ENCODE measurements at regions not wholly inside any gene's neighbourhood (a gene's known extent, or its start where the extent isn't known, plus 50 kb on each side); places are given as distances from the start of the nearest gene placed in this dataset.

DNA sequence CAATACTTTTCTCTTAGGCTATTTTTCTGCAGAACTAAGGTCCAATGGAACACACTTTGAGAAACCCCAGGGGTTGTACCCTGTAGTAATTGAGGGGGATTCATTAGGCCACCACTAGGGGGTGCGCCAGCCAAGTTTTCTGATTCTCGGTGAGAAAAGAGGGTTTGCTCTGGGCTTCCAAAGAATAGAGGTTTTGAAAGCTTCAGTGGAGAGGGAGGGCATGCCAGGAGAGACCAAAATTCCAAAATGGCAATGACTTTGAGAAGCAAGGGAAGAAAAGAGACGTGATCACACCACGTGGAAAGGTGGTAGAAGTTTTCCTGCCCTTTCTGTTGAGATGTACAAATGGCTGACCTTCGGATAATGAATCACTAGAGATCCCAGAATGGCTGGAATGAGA lies 323.3 kb downstream of the RPS6KC1 start:
- peak; percentile 66 for DNase-seq (ENCODE audit: low spot score)

DNA sequence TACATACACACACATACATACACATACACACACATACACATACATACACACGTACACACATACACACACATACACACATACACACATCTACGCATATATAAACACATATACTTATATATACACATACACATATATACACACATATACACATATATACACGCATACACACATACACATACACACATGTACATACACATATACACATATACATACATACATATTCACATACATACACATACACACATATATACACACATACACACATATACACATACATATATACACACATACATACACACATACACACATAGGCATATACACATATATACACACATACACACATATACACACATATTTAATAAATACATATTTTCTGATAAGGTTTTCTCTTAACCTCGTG lies 324.0 kb downstream of the RPS6KC1 start:
- DNase-seq (ENCODE audit: low spot score) = no peak

DNA sequence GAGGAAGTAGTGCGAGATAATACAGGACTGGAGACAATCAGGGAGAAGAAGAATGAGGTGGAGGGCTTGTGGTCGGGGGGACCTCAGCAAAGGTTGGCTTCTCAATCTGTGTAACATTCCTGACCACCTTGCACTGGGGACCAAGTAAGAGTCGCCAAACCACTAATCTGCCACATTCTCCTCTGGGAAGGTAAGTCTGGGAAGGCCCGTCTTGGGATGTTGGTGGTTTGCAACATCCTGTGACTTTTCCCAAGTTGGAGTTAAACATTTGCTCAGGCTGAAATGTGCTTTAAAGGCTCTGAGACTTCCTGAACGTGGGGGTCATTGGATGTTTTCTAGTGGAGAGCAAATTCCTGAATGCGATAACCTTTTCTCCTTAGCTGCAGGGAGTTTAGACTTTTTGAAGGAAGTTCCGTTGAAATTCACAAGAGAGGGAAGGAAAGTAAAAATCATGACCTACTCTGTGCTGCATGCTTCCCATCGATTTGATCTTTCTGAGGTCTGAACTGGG lies 325.9 kb downstream of the RPS6KC1 start:
- DNase-seq (ENCODE audit: low spot score) = no peak

DNA sequence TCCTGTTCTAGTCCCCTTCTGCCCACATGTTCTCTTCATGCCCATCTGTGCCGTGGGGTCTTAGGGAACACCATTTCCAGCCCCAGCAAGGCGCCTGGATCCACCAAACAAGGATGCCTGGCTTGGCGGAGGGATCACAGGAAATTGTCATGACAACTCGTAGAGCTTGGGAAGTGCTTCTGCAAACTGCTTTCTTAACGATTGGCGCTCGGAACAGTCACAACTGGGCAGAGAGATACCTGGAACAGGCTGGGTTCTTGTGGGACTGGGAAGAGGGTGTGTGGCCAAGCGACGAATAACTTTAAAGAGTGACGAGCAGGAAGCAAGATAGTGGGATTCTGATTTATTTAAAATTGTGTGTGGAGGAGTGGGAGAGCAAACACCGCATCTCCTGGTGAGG lies 329.8 kb downstream of the RPS6KC1 start:
- DNase-seq (ENCODE audit: low spot score) = no peak

DNA sequence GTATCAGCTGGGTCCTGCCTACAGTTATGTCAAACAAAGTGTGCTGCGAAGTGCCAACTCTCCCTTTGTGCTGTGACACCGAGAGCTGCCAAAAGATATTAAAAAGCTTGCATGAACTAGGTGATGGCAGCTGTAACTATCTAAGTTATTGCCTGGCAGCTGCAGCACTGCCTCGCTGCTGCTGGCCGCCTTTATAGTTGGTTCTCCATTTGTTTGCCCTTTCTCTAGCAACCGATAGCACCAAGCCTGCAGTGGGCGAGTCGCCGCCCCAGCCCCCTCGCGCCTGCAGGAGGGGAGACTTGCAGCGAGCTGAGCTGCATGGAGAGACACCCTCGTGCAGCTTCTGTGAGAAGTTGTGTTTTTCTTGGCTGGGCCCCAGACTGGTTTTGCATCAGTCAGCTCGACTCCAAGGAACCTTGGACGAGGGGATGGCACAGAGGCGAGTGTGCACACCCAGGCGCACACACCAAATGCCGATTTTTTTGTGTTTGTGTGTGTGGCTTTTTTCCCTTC lies 330.6 kb downstream of the RPS6KC1 start:
- DNase-seq (ENCODE audit: low spot score) = peak; percentile 16

DNA sequence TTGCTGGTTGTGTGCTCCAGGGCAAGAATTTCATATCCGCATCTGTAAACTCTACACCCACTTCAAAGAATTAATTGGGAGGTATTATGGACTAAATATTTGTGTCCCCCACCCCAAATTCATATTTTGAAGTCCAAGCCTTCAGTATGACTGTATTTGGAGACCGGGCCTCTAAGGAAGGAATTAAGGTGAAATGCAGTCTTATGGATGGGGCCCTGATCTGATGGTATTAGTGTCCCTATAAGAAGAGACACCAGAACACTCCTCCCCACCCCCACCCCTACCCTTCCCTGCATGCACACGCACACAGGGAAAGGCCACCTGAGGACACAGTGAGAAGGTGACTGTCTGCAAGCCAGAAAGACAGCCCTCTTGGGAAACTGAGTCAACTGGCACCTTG lies 332.4 kb downstream of the RPS6KC1 start:
- DNase-seq (ENCODE audit: low spot score) = no peak

DNA sequence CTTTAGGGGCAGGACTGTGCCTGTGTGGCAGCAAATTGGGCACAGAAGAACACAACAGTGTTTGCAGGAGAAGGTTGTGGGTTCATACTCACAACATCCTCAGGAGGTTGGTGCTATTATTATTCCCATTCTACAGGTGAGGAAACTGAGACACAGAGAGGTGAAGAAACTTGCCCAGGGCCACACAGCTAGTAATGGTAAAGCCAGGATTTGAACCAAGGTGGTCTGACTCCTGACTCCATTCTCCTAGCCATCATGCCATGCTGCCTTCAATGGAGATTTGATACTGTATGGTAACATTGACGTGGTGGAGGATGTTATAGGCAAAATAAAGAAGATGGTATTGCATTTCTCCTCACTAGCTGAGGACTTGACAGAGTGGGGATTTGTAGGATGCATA lies 334.2 kb downstream of the RPS6KC1 start:
- DNase-seq (ENCODE audit: low spot score) = no peak

DNA sequence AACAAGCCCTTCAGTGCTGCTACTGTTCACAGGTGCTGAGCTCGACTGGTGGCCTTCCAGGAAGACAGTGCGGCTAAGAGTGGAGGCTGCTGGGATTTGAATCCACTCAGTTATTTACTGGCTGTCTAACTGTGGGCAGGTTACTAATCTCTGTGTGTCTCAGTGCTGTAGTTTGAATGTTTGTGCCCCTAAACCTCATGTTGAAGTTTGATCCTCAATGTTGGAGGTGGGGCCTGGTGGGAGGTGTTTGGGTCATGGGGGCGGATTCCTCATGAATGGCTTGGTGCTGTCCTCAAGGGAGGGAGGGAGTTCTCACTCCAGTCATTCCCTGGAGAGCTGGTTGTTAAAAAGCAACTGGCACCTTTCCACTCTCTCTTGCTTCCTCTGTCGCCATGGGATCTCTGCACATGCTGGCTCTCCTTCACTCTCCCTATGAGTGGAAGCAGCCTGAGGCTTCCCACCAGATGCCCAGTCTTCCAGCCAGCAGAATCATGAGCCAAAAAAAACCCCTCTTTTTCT lies 334.8 kb downstream of the RPS6KC1 start:
- no peak for DNase-seq (ENCODE audit: low spot score)

DNA sequence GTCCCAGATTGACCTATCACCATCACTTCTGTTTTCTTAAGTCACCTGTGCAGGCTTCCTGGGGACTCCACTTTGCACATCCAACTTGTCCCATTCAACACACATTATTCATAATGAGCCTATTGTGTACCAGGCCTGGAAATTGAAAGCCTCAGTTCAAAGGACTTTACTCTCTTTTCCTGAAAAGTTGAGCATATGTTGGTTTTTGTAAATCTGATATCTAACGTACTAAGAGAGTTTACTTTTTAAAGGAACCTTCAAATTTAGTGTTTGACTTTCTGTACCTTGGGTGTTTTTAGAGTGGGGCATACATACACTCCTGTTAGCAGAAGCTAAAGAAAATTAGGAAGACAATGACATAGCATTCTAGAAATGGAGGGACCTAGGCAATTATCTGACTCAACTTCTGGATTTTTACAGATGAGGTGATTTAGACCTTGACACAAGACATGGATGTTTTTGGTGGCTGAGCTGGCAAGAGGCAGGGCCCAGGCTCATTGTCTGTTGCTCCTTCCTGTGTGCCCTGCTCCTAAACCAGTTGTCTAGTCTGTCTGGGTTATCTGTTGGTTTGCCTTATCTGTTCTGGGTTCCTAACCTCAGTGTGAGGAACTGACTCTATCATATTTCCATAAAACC lies 336.5 kb downstream of the RPS6KC1 start:
- no peak for DNase-seq (ENCODE audit: low spot score)

DNA sequence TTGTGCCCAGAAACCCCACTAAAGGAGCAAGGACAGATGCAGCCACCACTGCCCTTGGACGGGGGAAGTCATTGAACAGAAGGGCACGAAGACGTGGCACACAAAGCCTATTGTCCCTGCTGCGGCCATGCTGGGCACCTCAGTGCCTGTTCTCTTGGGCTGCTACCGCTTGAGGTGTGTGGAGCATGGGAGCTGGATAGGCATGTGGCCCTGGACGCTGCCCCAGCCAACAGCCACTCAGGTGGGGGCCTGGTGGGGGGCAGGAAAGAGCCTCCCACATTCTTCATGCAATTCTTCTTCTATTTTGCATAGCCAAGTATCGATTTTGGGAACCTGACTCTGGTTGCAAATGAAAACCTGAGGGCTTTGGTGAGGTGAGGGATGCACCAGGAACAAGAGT lies 337.2 kb downstream of the RPS6KC1 start:
- no peak for DNase-seq (ENCODE audit: low spot score)

DNA sequence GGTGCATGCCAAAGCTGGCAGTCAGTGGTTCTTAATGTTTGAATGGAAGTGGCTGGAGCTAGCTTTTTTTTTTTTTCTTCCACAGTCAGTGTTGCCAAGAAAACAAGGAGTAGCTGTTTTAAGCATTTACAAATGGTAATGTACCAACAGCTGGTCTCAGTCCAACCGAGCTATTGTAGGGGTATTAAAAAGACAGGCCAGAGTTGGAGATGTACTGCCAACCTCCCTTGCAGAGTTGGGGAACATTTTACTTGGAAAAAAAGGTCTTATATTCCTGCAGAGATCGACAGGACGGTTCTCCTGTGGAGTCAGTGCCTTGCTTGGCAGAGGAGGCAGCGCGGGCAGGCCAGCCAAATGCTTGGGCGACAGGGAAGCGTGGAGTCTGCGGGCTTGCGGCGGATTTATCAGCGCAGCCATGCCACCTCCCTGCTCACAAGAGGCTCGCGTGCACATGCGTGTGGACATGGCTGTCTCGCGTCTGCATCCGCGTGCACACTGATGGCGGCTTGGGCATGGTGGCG lies 338.1 kb downstream of the RPS6KC1 start:
- peak; percentile 80 for DNase-seq (ENCODE audit: low spot score)

DNA sequence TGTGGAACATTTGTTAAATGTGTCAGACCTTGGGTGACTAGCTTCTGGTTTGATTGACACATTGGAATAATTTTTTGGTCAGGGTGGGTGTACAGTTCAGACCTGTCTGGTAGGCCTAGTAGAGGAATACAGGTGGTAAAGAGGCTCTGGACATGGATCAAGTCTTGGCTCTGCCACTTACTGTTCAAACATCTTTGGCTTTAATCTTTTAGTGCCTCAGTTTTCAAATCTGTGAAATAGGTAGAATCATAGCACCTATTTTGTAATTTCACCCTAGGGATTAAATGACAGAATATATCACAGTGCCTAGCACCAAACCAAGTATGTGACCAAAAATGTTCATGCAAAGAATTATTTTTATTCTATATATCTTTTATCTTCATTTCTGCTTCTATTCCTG lies 340.4 kb downstream of the RPS6KC1 start:
- no peak for DNase-seq (ENCODE audit: low spot score)

DNA sequence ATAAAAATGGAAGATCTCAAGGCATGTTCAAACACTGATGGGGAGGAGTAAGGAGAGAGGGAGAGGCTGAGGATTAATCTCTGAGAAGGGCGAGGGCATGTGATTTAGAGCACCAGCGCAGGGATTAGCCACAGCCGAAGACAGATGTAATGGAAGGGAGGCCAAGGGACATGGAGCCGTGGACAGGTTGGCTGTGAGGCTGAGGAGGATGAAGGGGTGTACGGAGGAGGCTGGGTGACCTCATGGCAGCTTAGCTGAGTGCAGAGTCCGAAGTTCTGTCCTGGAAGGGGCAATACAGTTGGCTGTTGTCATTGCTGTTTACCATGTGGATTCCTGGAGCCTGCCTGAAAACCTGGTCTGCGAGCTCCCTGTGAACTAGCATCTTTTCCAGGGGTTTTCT lies 342.8 kb downstream of the RPS6KC1 start:
- no peak for DNase-seq (ENCODE audit: low spot score)

DNA sequence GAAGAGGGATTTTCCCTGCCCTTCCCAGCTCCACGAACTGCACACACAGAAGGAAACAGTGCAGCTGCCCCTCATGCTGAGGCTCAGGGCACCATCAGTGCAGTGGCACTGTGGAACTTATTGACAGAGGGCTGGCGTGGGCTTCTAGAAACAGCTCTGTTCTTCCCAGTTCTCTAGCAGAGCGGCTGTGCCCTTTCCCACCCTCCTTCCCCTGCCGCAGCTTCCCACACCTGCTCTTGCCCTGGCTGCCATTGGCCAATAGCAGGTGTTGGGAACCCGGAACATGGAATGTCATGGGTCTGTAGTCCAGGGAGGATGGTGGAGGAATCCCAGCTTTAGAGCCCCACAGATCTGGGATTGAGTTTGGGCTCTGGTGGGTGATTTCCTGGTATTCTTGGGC lies 343.8 kb downstream of the RPS6KC1 start:
- DNase-seq (ENCODE audit: low spot score) = no peak

DNA sequence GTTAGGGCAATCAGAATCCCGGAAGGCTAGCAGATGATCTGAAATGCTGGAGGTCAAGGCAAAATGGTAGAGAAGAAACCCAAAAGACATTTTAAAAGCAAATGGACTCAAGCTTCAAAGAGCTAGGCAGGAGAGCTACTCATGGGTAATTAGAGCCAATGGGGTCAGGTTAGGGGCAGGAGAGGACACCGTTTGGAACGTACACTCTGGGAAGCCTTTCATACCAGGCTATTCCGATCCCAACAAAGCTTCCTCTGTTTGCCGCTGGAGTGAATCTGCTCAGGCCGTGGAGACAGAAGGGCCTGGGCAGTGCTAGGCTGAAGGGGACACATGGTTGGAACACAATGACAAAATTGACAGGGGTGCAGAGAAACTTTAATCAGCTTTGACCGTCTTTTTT lies 346.6 kb downstream of the RPS6KC1 start:
- DNase-seq (ENCODE audit: low spot score) = no peak

DNA sequence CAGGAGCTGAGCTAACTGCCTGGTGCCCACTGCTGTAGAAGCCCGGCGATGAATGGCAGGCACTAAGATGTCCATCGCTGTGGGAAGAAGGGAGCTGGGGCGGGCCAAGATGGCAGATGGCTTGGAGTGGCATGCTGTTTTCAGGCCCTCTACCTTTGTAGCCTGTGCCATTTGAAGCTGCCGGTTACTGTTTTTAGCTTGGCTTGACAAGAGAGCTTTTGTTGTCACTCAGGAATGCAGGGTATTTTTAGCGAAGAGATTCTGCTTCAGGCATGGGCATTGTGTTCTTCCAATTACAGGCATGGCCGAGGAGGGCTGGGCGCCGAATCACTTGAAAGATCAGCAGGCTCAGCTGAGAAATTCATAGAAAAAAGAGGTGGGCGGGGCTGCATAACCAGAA lies 348.7 kb downstream of the RPS6KC1 start:
- no peak for DNase-seq (ENCODE audit: low spot score)

DNA sequence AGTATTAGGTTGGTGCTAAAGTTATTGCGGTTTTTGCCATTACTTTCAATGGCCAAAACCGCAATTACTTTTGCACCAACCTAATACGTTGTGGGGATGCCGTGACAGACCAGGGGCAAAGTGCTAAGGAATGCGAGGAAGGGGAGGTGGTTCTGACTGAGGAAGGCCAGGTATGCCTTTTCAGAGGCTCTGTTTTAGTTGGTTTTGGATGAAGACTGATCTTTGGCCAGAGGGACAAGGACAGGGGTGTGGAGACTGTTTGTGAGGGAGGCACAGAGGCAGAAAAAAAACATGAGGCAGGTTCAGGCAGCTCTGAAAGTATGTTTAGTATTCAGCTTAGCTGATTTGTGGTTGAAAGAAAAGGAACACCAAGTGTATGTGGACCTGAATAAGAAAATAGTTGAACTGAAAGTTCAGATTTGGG lies 358.2 kb downstream of the RPS6KC1 start:
- DNase-seq (ENCODE audit: low spot score) = no peak

DNA sequence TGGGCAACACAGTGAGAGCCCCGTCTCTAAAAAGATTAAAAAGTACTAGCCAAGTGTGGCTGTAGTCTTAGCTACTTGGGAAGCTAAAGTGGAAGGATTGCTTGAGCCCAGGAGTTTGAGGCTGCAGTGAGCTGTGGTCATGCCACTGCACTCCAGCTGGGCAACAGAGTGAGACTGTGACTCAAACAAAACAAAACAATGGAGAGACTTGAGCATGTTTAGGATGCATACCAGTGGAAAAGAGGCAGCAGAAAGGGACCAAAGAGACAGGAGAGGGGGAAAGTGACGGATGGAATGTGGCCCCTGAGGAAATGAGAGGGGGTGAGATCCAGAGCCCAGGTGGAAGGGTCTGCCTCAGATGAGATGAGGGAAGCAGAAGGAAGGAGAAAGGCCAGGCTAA lies 358.9 kb downstream of the RPS6KC1 start:
- DNase-seq (ENCODE audit: low spot score) = no peak

DNA sequence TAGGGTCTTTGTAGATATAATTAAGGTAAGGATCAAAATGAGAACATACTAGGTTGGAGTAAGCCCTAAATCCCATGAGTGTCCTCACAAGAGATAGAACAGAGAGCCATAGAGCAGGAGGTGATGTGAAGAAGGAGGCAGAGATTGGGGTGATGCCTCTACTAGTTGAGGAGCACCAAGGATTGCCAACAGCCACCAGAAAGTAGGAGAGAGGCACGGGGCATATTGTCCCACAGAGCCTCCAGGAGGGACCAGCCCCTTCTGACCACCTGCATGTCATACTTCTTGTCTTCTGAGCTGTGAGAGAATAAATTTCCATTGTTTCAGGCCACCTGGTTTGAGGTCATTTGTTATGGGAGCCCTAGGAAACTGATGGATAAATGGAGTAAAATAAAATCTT lies 363.3 kb downstream of the RPS6KC1 start:
- DNase-seq (ENCODE audit: low spot score) = no peak

DNA sequence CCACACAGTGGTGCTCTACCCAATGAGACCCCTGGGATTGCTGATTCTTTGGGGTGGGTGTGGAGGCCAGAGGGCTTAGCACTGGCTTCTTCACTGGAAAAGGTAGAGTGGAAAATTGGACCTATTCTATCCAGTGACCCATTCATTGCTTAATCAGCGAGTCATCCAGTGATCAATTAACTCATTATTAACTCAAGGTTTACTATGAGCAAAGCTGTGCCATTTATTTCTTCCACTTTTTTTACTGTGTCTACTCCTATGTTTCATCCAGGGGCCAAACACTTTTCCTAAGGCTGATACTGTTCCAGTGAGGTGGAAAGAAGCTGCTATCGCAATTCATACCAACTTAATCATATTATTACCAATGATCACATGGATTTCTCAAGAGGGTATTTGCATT lies 363.9 kb downstream of the RPS6KC1 start:
- DNase-seq (ENCODE audit: low spot score) = no peak

DNA sequence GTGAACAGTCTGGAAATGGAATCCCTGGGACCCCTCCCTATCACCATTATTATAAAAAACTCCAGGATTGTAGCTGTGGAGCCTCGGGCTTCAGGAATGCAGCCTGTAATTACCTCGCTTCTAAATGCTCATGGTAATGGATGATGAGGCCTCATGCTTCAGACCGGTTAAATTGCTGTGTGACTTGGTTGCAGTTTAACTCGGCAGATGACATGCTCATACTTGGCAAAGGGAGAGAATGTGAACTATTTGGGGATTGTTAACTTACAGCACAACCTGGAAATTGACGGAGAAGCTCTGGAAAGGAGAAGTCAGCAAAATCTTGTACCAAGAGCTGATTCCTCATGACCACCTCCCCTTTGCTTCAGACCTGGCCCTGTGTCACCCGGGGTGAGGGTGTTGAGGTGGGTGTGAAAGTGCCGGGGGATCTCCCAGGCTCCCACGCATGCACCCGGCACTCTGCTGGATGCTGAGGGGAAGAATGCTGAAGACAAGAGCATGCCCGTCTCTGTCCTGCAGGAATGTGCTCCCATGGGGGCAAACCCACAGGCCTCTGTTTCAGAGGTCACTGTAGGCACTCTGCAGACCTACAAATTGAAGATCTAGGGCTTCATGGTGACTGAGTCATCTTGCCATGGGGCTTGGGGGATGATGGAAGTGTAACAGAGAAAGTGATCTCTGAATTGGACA lies 364.8 kb downstream of the RPS6KC1 start:
- no peak for DNase-seq (ENCODE audit: low spot score)

DNA sequence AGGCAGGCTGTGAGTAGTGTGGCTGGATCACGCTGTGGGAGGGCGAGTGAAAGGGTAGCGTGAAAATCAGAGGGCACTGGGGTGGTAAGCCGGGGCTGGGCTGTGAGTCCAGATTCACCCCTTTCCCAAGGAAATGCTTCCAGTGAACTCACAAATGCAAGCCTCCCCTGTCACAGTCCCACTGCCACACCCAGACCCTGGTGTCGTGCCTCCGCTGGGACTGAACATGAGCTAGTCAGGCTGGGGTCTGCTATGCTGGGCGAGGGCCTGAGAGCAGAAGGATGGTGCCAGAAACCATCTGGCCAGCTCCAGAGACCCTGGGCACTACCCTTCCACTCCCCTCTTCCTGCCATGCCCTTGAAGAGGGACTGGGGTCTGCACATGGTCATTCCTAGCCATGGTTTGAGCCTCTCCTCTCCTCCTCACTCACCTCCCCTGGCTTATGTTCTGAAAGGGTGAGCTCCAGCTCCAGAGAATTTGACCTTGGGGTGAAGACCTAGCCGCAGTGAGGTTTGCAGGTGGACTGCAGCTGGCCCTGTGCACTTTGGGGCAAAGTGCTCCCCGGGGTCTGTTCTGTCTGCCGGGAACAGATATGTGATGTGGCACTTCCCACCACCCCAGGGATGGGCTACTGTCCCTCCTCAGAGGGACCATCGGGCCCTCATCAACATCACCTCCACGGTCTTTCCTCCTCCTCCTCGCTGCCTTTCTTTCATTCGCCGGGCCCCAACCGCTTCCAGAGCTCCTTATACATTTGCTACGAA lies 365.6 kb downstream of the RPS6KC1 start:
- no peak for DNase-seq (ENCODE audit: low spot score)
